Mesothelial cell of epicardium (in vitro differentiated cells): ENCODE measurements at regions not wholly inside any gene's neighbourhood (a gene's known extent, or its start where the extent isn't known, plus 50 kb on each side); places are given as distances from the start of the nearest gene placed in this dataset.

Experiments used
- DNase-seq, 2 experiments: peaks; one replicate each; pipeline ENCODE4 v3.0.0; 2021; ENCODE audit warnings: low spot score in 2 of 2; ENCODE audit not compliant: unreplicated experiment in 2 of 2
- H3K27ac Mint-ChIP-seq: 2 replicates; pipeline ENCODE4 v1.8.0; 2021; ENCODE audit warnings: mixed read lengths
- H3K27me3 Mint-ChIP-seq: 2 replicates; pipeline ENCODE4 v1.8.0; 2021; ENCODE audit warnings: low read depth, mixed read lengths
- H3K36me3 Mint-ChIP-seq: 2 replicates; pipeline ENCODE4 v1.8.0; 2021; ENCODE audit warnings: mixed read lengths
- H3K4me1 Mint-ChIP-seq: 2 replicates; pipeline ENCODE4 v1.8.0; 2021; ENCODE audit warnings: mixed read lengths
- H3K4me3 Mint-ChIP-seq: 2 replicates; pipeline ENCODE4 v1.8.0; 2021; ENCODE audit warnings: mild to moderate bottlenecking, moderate library complexity, mixed read lengths
- H3K9me3 Mint-ChIP-seq: 2 replicates; pipeline ENCODE4 v1.8.0; 2021; ENCODE audit warnings: mixed read lengths
- TF ChIP-seq, protein P1 (sequence below): fragments of 200-600 bp; sonication (generic); IDR thresholded peaks from one replicate; pipeline ENCODE4 v1.5.0; 2021; ENCODE audit warnings: antibody characterized with exemption; ENCODE audit not compliant: unreplicated experiment

DNA sequence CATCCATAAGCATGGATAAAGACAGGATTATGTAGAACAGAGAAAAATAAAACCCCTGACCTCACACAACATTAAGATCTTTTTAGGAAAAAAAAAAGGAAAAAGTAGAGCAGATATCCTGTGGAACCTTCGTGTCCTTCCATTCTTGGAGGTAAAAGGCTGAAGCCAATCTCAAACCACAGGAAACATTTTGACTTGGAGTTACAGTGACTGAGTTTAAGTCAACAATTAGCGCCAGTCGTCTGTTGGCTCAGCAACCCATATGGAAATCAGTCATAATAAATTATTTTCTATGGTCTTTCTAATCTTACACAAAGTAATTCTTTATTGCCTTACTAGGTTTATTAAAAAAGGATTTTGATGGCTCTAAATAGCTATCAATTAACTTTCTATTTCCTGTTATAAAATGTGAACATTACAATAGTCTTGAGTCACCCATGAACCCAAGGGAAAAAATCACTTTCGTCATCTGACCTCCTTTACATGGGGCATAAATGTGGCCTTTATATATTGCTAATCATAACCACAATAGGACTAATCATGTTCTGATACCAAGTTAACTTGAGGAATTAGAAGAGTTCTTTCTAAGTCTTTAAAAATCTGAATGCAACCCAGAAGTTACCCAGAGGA lies 592.9 kb downstream of the TFAP2B start:
- H3K4me3 Mint-ChIP-seq: no peak overlapping the region
- no peaks in the 10 kb centered on the region for H3K36me3 Mint-ChIP-seq
- no peak overlapping the region for H3K27ac Mint-ChIP-seq
- H3K27me3 Mint-ChIP-seq: peaks cover 12% of the 10 kb centered on the region
- H3K4me1 Mint-ChIP-seq: peaks cover 5% of the 10 kb centered on the region
- DNase-seq: no peak
- H3K9me3 Mint-ChIP-seq: no peaks in the 10 kb centered on the region
- TF ChIP-seq, protein P1, sequence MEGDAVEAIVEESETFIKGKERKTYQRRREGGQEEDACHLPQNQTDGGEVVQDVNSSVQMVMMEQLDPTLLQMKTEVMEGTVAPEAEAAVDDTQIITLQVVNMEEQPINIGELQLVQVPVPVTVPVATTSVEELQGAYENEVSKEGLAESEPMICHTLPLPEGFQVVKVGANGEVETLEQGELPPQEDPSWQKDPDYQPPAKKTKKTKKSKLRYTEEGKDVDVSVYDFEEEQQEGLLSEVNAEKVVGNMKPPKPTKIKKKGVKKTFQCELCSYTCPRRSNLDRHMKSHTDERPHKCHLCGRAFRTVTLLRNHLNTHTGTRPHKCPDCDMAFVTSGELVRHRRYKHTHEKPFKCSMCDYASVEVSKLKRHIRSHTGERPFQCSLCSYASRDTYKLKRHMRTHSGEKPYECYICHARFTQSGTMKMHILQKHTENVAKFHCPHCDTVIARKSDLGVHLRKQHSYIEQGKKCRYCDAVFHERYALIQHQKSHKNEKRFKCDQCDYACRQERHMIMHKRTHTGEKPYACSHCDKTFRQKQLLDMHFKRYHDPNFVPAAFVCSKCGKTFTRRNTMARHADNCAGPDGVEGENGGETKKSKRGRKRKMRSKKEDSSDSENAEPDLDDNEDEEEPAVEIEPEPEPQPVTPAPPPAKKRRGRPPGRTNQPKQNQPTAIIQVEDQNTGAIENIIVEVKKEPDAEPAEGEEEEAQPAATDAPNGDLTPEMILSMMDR: no peak

DNA sequence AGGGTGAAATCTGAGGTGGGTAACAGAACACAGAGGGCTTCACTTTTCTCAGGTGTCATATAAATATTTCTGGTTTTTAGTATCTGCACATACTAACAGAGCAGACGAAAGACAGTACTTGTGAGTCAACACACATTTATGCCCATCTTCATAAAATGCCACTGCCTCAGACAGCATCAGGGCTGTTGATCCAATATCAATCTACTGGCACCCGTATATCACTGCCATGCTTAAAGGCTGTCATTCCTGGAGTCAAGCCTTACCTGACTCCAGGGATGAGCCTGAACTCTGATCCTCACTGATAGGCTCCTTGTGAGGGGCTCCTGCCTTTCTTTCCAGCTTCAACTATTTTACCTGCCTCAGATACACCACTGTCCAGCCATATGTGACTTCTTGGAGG lies 595.7 kb downstream of the TFAP2B start:
- TF ChIP-seq, protein P1: no peak
- no peak overlapping the region for H3K4me3 Mint-ChIP-seq
- peaks cover 2% of the 10 kb centered on the region for H3K9me3 Mint-ChIP-seq

DNA sequence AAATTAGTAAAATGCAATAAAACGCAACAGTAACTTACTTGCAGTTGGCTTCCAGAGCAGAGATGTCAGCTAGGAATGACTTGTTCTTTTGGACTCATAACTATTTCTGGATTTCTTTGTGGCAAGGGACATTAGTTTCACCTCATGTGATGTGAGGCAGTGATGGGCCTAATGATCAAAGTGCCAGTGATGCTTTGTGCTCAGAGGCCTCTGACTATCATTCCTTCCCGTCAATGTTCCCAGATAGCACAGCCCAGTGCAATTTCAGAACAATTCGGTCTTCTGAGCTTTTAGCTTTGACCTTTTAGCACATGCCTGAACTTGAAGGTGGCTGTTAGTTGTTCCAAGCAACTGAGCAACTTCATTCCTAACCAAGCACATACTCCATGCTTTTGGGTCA lies 596.8 kb downstream of the TFAP2B start:
- no peak for DNase-seq
- Mint-ChIP-seq H3K27ac (no peak overlapping the region), H3K36me3 (no peaks in the 10 kb centered on the region), H3K4me1 (peaks cover 5% of the 10 kb centered on the region), H3K9me3 (peaks cover 4% of the 10 kb centered on the region), H3K27me3 (peaks cover 6% of the 10 kb centered on the region), H3K4me3 (no peak overlapping the region)
- TF ChIP-seq, protein P1: no peak

More for the DNA sequence above, 595.7 kb downstream of the TFAP2B start:
- no peaks in the 10 kb centered on the region for H3K36me3 Mint-ChIP-seq
- H3K27ac Mint-ChIP-seq: no peak overlapping the region
- peaks cover 5% of the 10 kb centered on the region for H3K4me1 Mint-ChIP-seq
- peaks cover 10% of the 10 kb centered on the region for H3K27me3 Mint-ChIP-seq
- DNase-seq: no peak

DNA sequence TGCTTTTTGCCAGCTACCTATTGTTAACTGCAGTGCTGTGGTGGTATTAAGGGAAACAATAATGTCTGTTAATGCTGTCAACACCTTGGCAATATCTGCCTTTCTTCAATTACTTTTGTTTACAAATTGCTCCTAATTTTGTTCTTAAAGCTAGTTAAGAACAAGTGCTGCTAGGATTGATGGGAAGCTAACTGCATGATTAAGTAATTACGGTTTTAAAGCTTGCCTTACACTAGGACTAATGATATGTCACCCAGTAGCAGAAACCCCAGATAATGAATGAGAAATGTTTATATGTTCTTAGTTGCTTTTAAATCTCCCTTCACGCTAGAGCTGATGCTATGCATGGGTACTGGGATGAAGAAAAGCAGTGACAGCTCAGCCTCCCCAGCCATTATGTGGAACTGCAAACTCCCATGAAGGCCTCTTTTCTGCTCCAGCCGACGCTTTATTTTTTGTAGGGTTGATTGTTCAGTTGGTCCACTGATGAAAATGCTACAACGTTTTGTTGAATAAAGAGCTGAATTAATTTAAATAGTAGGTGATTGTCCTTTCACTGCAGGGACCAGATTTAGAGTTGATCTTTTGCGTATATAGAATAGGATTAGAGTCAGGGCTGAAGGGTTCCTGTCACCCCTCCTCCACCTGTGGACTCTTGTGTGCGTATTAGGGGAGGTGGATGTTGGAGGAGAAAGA lies 610.5 kb downstream of the TFAP2B start:
- Mint-ChIP-seq H3K4me3 (no peak overlapping the region), H3K36me3 (peaks cover 2% of the 10 kb centered on the region), H3K27ac (no peak overlapping the region), H3K9me3 (peaks cover 7% of the 10 kb centered on the region), H3K4me1 (no peaks in the 10 kb centered on the region), H3K27me3 (no peaks in the 10 kb centered on the region)
- TF ChIP-seq, protein P1: no peak
- no peak for DNase-seq

DNA sequence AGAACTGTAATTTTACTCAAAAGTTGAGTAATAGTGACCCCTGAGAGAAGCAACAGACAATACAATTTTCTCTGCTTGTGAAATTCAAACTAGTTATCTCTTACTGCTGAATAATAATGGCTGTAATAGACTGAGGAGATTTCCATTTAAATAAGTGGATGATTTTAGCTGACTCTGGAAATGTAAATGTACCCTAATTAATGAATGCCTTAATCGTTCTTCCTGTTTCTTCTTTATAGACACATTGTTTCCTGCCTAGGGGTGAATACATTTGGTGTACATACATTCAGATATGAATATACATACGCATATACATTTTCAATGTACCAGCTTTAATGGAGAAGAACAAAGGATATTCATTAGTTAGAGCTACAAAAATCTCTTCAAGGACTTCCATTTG lies 611.9 kb downstream of the TFAP2B start:
- TF ChIP-seq, protein P1: no peak
- Mint-ChIP-seq H3K4me1 (no peaks in the 10 kb centered on the region), H3K27ac (no peak overlapping the region), H3K27me3 (no peaks in the 10 kb centered on the region), H3K4me3 (no peak overlapping the region), H3K36me3 (no peaks in the 10 kb centered on the region), H3K9me3 (no peaks in the 10 kb centered on the region)
- no peak for DNase-seq
